GM23338 (cell line): ENCODE measurements at regions not wholly inside any gene's neighbourhood (a gene's known extent, or its start where the extent isn't known, plus 50 kb on each side); places are given as distances from the start of the nearest gene placed in this dataset.

ENCODE experiments used
- ATAC-seq: fragments of 200-7000 bp; cut with Tn5 transposase; 3 replicates; pipeline ENCODE4 v1.9.1; 2020
- DNase-seq: peaks from one replicate; pipeline ENCODE4 v3.0.0-alpha.2; 2015; ENCODE audit warnings: low spot score
- H2AFZ ChIP-seq: fragments of 200-600 bp; sonication (generic); 2 replicates; pipeline ENCODE4 v1.8.0; 2016; ENCODE audit warnings: antibody characterized with exemption, mild to moderate bottlenecking, moderate library complexity
- H3F3A ChIP-seq: fragments of 200-600 bp; sonication (generic); replicated peaks from 2 replicates; pipeline ENCODE4 v1.8.0; 2017; ENCODE audit warnings: antibody characterized with exemption, mixed run types, low read depth
- H3K27ac ChIP-seq: fragments of 200-600 bp; sonication (generic); 2 replicates; pipeline ENCODE4 v1.6.1; 2016; ENCODE audit warnings: low read depth
- H3K27me3 ChIP-seq: fragments of 200-600 bp; sonication (generic); 2 replicates; pipeline ENCODE4 v1.8.0; 2016; ENCODE audit warnings: mild to moderate bottlenecking, mixed run types, moderate library complexity; ENCODE audit not compliant: insufficient read depth
- H3K36me3 ChIP-seq: fragments of 200-600 bp; sonication (generic); 2 replicates; pipeline ENCODE4 v1.8.0; 2016; ENCODE audit warnings: mild to moderate bottlenecking; ENCODE audit not compliant: insufficient read depth
- H3K4me1 ChIP-seq: fragments of 200-600 bp; sonication (generic); 2 replicates; pipeline ENCODE4 v1.8.0; 2016; ENCODE audit warnings: mild to moderate bottlenecking, moderate library complexity; ENCODE audit not compliant: insufficient read depth
- H3K4me2 ChIP-seq: fragments of 200-600 bp; sonication (generic); 2 replicates; pipeline ENCODE4 v1.7.1; 2017; ENCODE audit warnings: mixed run types
- H3K4me3 ChIP-seq: fragments of 200-600 bp; sonication (generic); 2 replicates; pipeline ENCODE4 v1.6.1; 2016; ENCODE audit warnings: mixed run types
- H3K79me2 ChIP-seq: fragments of 200-600 bp; sonication (generic); replicated peaks from 2 replicates; pipeline ENCODE4 v1.8.0; 2017; ENCODE audit warnings: mild to moderate bottlenecking; ENCODE audit not compliant: insufficient read depth
- H3K9me2 ChIP-seq: fragments of 200-600 bp; sonication (generic); 2 replicates; pipeline ENCODE4 v1.8.0; 2017; ENCODE audit not compliant: insufficient read depth
- H4K20me1 ChIP-seq: fragments of 200-600 bp; sonication (generic); replicated peaks from 2 replicates; pipeline ENCODE4 v1.8.0; 2017; ENCODE audit warnings: mild to moderate bottlenecking; ENCODE audit not compliant: insufficient read depth
- H3K27ac Mint-ChIP-seq: 2 replicates; pipeline ENCODE4 v1.8.0; 2020; ENCODE audit warnings: inconsistent platforms, mild to moderate bottlenecking, moderate library complexity, mixed read lengths
- H3K27me3 Mint-ChIP-seq: 3 replicates; pipeline ENCODE4 v1.8.0; 2022; ENCODE audit warnings: low read depth, mild to moderate bottlenecking, moderate library complexity, mixed read lengths, inconsistent platforms; ENCODE audit not compliant: insufficient read depth, poor library complexity
- H3K36me3 Mint-ChIP-seq: 3 replicates; pipeline ENCODE4 v1.8.0; 2021; ENCODE audit warnings: low read depth, mild to moderate bottlenecking, inconsistent platforms, moderate library complexity, mixed read lengths
- H3K4me1 Mint-ChIP-seq: 3 replicates; pipeline ENCODE4 v1.8.0; 2020; ENCODE audit warnings: mild to moderate bottlenecking, inconsistent platforms, mixed read lengths
- H3K4me3 Mint-ChIP-seq: 3 replicates; pipeline ENCODE4 v1.8.0; 2021; ENCODE audit warnings: moderate library complexity, mild to moderate bottlenecking, inconsistent platforms, mixed read lengths
- H3K9me3 Mint-ChIP-seq: 3 replicates; pipeline ENCODE4 v1.8.0; 2020; ENCODE audit warnings: moderate library complexity, mild to moderate bottlenecking, inconsistent platforms, mixed read lengths
- CREB1 ChIP-seq: fragments of 250-450 bp; sonication (Bioruptor Pico); IDR thresholded peaks from 2 replicates; pipeline ENCODE4 v1.5.0; 2020; ENCODE audit warnings: low read depth, mild to moderate bottlenecking, moderate library complexity
- CTCF ChIP-seq, 2 experiments: fragments of 200-600 bp in 1 of 2; sonication (generic) in 1 of 2; conservative IDR thresholded peaks; 2 replicates each; pipeline versions ENCODE4 v1.5.1 to v1.6.1; 2016 to 2017; ENCODE audit warnings: antibody characterized with exemption in 2 of 2, low read depth in 2 of 2, mild to moderate bottlenecking in 2 of 2, moderate library complexity in 1 of 2
- ETS1 ChIP-seq: IDR thresholded peaks from 2 replicates; pipeline ENCODE4 v1.6.1; 2016; ENCODE audit warnings: antibody characterized with exemption
- EZH2 ChIP-seq: fragments of 200-600 bp; sonication (generic); IDR thresholded peaks from one replicate; pipeline ENCODE4 v1.8.0; 2017; ENCODE audit warnings: antibody characterized with exemption, mild to moderate bottlenecking, low read depth; ENCODE audit not compliant: unreplicated experiment
- EZH2phosphoT487 ChIP-seq: fragments of 200-600 bp; sonication (generic); IDR thresholded peaks from one replicate; pipeline ENCODE4 v1.8.1; 2018; ENCODE audit warnings: antibody characterized with exemption; ENCODE audit not compliant: unreplicated experiment
- JUNB ChIP-seq: IDR thresholded peaks from one replicate; pipeline ENCODE4 v1.6.1; 2016; ENCODE audit warnings: antibody characterized with exemption; ENCODE audit not compliant: unreplicated experiment
- NANOG ChIP-seq: IDR thresholded peaks from 2 replicates; pipeline ENCODE4 v1.6.1; 2016; ENCODE audit warnings: antibody characterized with exemption, borderline replicate concordance
- POLR2AphosphoS5 ChIP-seq: IDR thresholded peaks from 2 replicates; pipeline ENCODE4 v1.6.1; 2016; ENCODE audit warnings: antibody characterized with exemption, low read depth
- REST ChIP-seq: IDR thresholded peaks from one replicate; pipeline ENCODE4 v1.6.1; 2018; ENCODE audit warnings: antibody characterized with exemption; ENCODE audit not compliant: unreplicated experiment
- ZNF114 ChIP-seq: fragments of 250-450 bp; sonication (Bioruptor Pico); IDR thresholded peaks from 2 replicates; pipeline ENCODE4 v1.5.0; 2020; ENCODE audit warnings: mild to moderate bottlenecking, moderate library complexity
- ZNF331 ChIP-seq: fragments of 250-450 bp; sonication (Bioruptor Pico); IDR thresholded peaks from 2 replicates; pipeline ENCODE4 v1.5.0; 2020; ENCODE audit warnings: low read depth, mild to moderate bottlenecking, moderate library complexity
- ZNF462 ChIP-seq: fragments of 250-450 bp; sonication (Bioruptor Pico); IDR thresholded peaks from 2 replicates; pipeline ENCODE4 v1.5.0; 2020; ENCODE audit warnings: mild to moderate bottlenecking, moderate library complexity

GRCh38 chr6:22115559-22115958 lies 181.3 kb downstream of the PRL start:
- H3K4me1 Mint-ChIP-seq = no peaks in the 10 kb centered on the region
- Histone ChIP-seq H3K27ac (no peak overlapping the region), H3K36me3 (0 out of 2 replicates have a peak, but pooled peaks cover 8% of the 10 kb centered on the region), H3K4me3 (no peak overlapping the region), H3K4me2 (no peak overlapping the region), H3K79me2 (no peaks in the 10 kb centered on the region), H3F3A (no peaks in the 10 kb centered on the region), H3K9me2 (no peaks in the 10 kb centered on the region), H2AFZ (no peak overlapping the region), H3K4me1 (no peaks in the 10 kb centered on the region), H4K20me1 (0 out of 2 replicates have a peak, but pooled peaks cover 5% of the 10 kb centered on the region), H3K27me3 (no peaks in the 10 kb centered on the region)
- no peak overlapping the region for H3K4me3 Mint-ChIP-seq
- ATAC-seq (no peak), DNase-seq (no peak)
- peaks cover 28% of the 10 kb centered on the region for H3K36me3 Mint-ChIP-seq
- H3K27ac Mint-ChIP-seq = no peak overlapping the region
- H3K9me3 Mint-ChIP-seq = no peaks in the 10 kb centered on the region
- no peak for TF ChIP-seq CTCF (conservative IDR thresholded peaks at IDR 0.05; ENCODE audit: low read depth in 2 of 2)
- TF ChIP-seq CREB1 (CRISPR knock-in tag) = no peak
- no peak for TF ChIP-seq EZH2
- no peak for TF ChIP-seq ZNF114 (CRISPR knock-in tag)
- TF ChIP-seq JUNB = no peak
- TF ChIP-seq POLR2AphosphoS5 = no peak
- TF ChIP-seq NANOG = no peak
- no peak for TF ChIP-seq ZNF331 (CRISPR knock-in tag)
- no peak for TF ChIP-seq ETS1
- TF ChIP-seq REST = no peak
- TF ChIP-seq EZH2phosphoT487 = no peak
- TF ChIP-seq ZNF462 (CRISPR knock-in tag) = no peak
- no peaks in the 10 kb centered on the region for H3K27me3 Mint-ChIP-seq
